HG02852 (cell line): ENCODE measurements at regions not wholly inside any gene's neighbourhood (a gene's known extent, or its start where the extent isn't known, plus 50 kb on each side); places are given as distances from the start of the nearest gene placed in this dataset.

Experiments
- ATAC-seq: cut with Tn5 transposase; IDR thresholded peaks from one replicate; pipeline ENCODE4 v1.9.1; 2021; ENCODE audit warnings: mild to moderate bottlenecking, moderate library complexity; ENCODE audit not compliant: unreplicated experiment

GRCh38 chr4:3343358-3343757, 50.5 kb downstream of the RGS12 start:
- no peak for ATAC-seq

GRCh38 chr4:3344104-3344503, 51.3 kb downstream of the RGS12 start:
- ATAC-seq: no peak

- no peak for ATAC-seq
Measured at GRCh38 chr4:3344596-3344995, 51.8 kb downstream of the RGS12 start.

GRCh38 chr4:3345384-3345783, 52.6 kb downstream of the RGS12 start:
- ATAC-seq: no peak

- ATAC-seq: no peak
Measured at GRCh38 chr4:3346146-3346545, 53.3 kb downstream of the RGS12 start.

- no peak for ATAC-seq
Measured at GRCh38 chr4:3347871-3348270, 55.0 kb downstream of the RGS12 start.

- no peak for ATAC-seq
Measured at GRCh38 chr4:3348621-3349020, 55.8 kb downstream of the RGS12 start.

GRCh38 chr4:3349116-3349515, 56.3 kb downstream of the RGS12 start:
- no peak for ATAC-seq

GRCh38 chr4:3351997-3352396, 59.2 kb downstream of the RGS12 start:
- ATAC-seq: no peak

- no peak for ATAC-seq
Measured at GRCh38 chr4:3352505-3352904, 59.7 kb downstream of the RGS12 start.

GRCh38 chr4:3352941-3353594, 60.2 kb downstream of the RGS12 start:
- no peak for ATAC-seq

GRCh38 chr4:3353752-3354454, 61.1 kb downstream of the RGS12 start:
- ATAC-seq: no peak

GRCh38 chr4:3354455-3354811, 61.6 kb downstream of the RGS12 start:
- ATAC-seq: no peak

- ATAC-seq: no peak
Measured at GRCh38 chr4:3355266-3355748, 62.5 kb downstream of the RGS12 start.

- ATAC-seq: no peak
Measured at GRCh38 chr4:3358656-3359055, 65.8 kb downstream of the RGS12 start.

- ATAC-seq: no peak
Measured at GRCh38 chr4:3360777-3361176, 68.0 kb downstream of the RGS12 start.

- ATAC-seq: no peak
Measured at GRCh38 chr4:3361406-3361805, 68.6 kb downstream of the RGS12 start.

GRCh38 chr4:3361896-3362295, 69.1 kb downstream of the RGS12 start:
- no peak for ATAC-seq

GRCh38 chr4:3362431-3363287, 69.8 kb downstream of the RGS12 start:
- no peak for ATAC-seq

- no peak for ATAC-seq
Measured at GRCh38 chr4:3363411-3364141, 70.8 kb downstream of the RGS12 start.

GRCh38 chr4:3364199-3364598, 71.4 kb downstream of the RGS12 start:
- ATAC-seq: no peak
